ENCODE measurements at regions not wholly inside any gene's neighbourhood (a gene's known extent, or its start where the extent isn't known, plus 50 kb on each side); places are given as distances from the start of the nearest gene placed in this dataset.
A peak's percentile ranks its signal among the peaks of the same experiment; 100 is the strongest.

DNA sequence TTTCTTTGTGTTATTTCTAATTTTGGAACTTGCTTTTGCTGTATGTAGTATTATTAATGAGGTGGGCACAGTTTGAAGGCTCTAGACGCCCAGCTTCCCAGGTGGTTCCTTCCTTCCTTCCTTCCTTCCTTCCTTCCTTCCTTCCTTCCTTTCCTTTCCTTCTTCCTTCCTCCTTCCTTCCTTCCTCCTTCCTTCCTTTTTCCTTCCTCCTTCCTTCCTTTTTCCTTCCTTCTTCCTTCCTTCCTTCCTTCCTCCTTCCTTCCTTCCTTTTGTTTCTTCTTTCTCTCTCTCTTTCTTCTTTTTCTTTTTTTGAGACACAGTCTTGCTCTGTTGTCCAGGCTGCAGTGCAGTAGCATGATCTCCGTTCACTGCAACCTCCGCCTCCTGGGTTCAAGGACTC lies 906.7 kb downstream of the AACS start:
- H3K9ac ChIP-seq (ENCODE audit: low read depth, low read length, poor library complexity) = no peak overlapping the region
- H2BK120ac ChIP-seq (ENCODE audit: low read depth, low read length) = no peak overlapping the region
- H3K4me3 ChIP-seq (ENCODE audit: low read length in 2 of 2) = no peak overlapping the region
- no peak overlapping the region for H3K23ac ChIP-seq (ENCODE audit: low read depth, low read length, poor library complexity)
- no peak overlapping the region for H4K91ac ChIP-seq (ENCODE audit: low read depth, low read length, poor library complexity)
- H3K36me3 ChIP-seq (replicated peaks in 1 of 2; ENCODE audit: control insufficient read depth in 2 of 2, insufficient read depth in 2 of 2, low read length in 2 of 2) = no peaks in the 10 kb centered on the region
- no peaks in the 10 kb centered on the region for H3K9me3 ChIP-seq (replicated peaks in 1 of 2; ENCODE audit: control insufficient read depth in 2 of 2, insufficient read depth in 1 of 2, low read depth in 1 of 2, low read length in 2 of 2)
- no peak overlapping the region for H3K18ac ChIP-seq (ENCODE audit: low read length)
- H3K27me3 ChIP-seq (ENCODE audit: control insufficient read depth in 3 of 3, insufficient read depth in 3 of 3, low read depth in 1 of 3, low read length in 3 of 3) = peaks cover 0 to 2% (median 0%) of the 10 kb centered on the region in 3 experiments
- no peak overlapping the region for H3K4ac ChIP-seq (ENCODE audit: low read length)
- H2BK15ac ChIP-seq (ENCODE audit: low read length) = no peak overlapping the region
- no peak overlapping the region for H3K14ac ChIP-seq (ENCODE audit: low read length)
- no peaks in the 10 kb centered on the region for H3K4me1 ChIP-seq (ENCODE audit: control insufficient read depth in 2 of 2, insufficient read depth in 1 of 2, low read depth in 1 of 2, low read length in 2 of 2)
- H3K27ac ChIP-seq (replicated peaks; ENCODE audit: low read length) = no peak overlapping the region
- no peak overlapping the region for H2AK5ac ChIP-seq (ENCODE audit: low read depth, low read length)
- H2BK12ac ChIP-seq (ENCODE audit: low read length) = no peak overlapping the region
- WGBS, 2 donors (ENCODE audit: extremely low coverage in 2 of 2, insufficient read length in 2 of 2, insufficient replicate concordance in 1 of 2) = no CpG with 5 or more reads among the region's 3 CpGs
- H2BK5ac ChIP-seq (ENCODE audit: low read length) = no peak overlapping the region
- DNase-seq (ENCODE audit: low spot score) = no peak
- H2AFZ ChIP-seq (ENCODE audit: low read length) = no peak overlapping the region
- no peak overlapping the region for H4K8ac ChIP-seq (ENCODE audit: low read depth, low read length)
- no peak overlapping the region for H3K4me2 ChIP-seq (ENCODE audit: insufficient read depth, low read length, poor library complexity, severe bottlenecking)
- H3K79me1 ChIP-seq (ENCODE audit: low read depth, low read length) = no peaks in the 10 kb centered on the region

DNA sequence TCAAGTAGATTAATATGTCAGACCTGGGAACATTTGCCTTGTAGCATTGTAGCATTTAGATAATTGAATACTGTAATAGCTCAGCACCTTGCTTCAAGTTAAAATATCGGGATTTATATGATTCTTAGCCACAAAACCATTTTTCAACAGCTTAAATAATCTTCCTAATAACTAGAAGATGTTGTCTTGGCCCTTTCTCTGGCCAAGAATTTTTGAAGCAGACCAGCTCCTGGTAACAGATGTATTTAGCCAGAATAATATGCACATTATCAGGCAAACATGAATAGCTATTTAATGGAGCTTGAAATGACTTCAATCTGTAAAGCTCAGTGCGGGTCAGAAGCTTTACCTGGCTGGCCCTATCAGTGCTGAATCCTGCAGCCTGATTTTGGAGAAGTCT lies 913.1 kb downstream of the AACS start:
- H4K91ac ChIP-seq (ENCODE audit: low read depth, low read length, poor library complexity) = no peak overlapping the region
- H2BK12ac ChIP-seq (ENCODE audit: low read length) = no peak overlapping the region
- H2AK5ac ChIP-seq (ENCODE audit: low read depth, low read length) = no peak overlapping the region
- no peak overlapping the region for H3K23ac ChIP-seq (ENCODE audit: low read depth, low read length, poor library complexity)
- H2AFZ ChIP-seq (ENCODE audit: low read length) = no peak overlapping the region
- H3K4me1 ChIP-seq (ENCODE audit: control insufficient read depth in 2 of 2, insufficient read depth in 1 of 2, low read depth in 1 of 2, low read length in 2 of 2) = peaks cover 0 to 2% of the 10 kb centered on the region in 2 donors
- no peak overlapping the region for H3K4me3 ChIP-seq (ENCODE audit: low read length in 2 of 2)
- H3K36me3 ChIP-seq (replicated peaks in 1 of 2; ENCODE audit: control insufficient read depth in 2 of 2, insufficient read depth in 2 of 2, low read length in 2 of 2) = no peaks in the 10 kb centered on the region
- H3K9ac ChIP-seq (ENCODE audit: low read depth, low read length, poor library complexity) = no peak overlapping the region
- no peak overlapping the region for H2BK15ac ChIP-seq (ENCODE audit: low read length)
- H2BK120ac ChIP-seq (ENCODE audit: low read depth, low read length) = no peak overlapping the region
- H3K4ac ChIP-seq (ENCODE audit: low read length) = no peak overlapping the region
- no peak overlapping the region for H3K18ac ChIP-seq (ENCODE audit: low read length)
- H3K27me3 ChIP-seq (ENCODE audit: control insufficient read depth in 3 of 3, insufficient read depth in 3 of 3, low read depth in 1 of 3, low read length in 3 of 3) = peaks cover 0 to 6% (median 0%) of the 10 kb centered on the region in 3 experiments
- H4K8ac ChIP-seq (ENCODE audit: low read depth, low read length) = no peak overlapping the region
- no peak overlapping the region for H3K14ac ChIP-seq (ENCODE audit: low read length)
- DNase-seq (ENCODE audit: low spot score) = no peak
- H3K79me1 ChIP-seq (ENCODE audit: low read depth, low read length) = no peaks in the 10 kb centered on the region
- no peak overlapping the region for H3K27ac ChIP-seq (replicated peaks; ENCODE audit: low read length)
- no peak overlapping the region for H3K4me2 ChIP-seq (ENCODE audit: insufficient read depth, low read length, poor library complexity, severe bottlenecking)
- H2BK5ac ChIP-seq (ENCODE audit: low read length) = no peak overlapping the region
- H3K9me3 ChIP-seq (replicated peaks in 1 of 2; ENCODE audit: control insufficient read depth in 2 of 2, insufficient read depth in 1 of 2, low read depth in 1 of 2, low read length in 2 of 2) = no peaks in the 10 kb centered on the region
- no CpG with 5 or more reads among the region's 2 CpGs for whole genome bisulfite sequencing, 2 donors (ENCODE audit: extremely low coverage in 2 of 2, insufficient read length in 2 of 2, insufficient replicate concordance in 1 of 2)

DNA sequence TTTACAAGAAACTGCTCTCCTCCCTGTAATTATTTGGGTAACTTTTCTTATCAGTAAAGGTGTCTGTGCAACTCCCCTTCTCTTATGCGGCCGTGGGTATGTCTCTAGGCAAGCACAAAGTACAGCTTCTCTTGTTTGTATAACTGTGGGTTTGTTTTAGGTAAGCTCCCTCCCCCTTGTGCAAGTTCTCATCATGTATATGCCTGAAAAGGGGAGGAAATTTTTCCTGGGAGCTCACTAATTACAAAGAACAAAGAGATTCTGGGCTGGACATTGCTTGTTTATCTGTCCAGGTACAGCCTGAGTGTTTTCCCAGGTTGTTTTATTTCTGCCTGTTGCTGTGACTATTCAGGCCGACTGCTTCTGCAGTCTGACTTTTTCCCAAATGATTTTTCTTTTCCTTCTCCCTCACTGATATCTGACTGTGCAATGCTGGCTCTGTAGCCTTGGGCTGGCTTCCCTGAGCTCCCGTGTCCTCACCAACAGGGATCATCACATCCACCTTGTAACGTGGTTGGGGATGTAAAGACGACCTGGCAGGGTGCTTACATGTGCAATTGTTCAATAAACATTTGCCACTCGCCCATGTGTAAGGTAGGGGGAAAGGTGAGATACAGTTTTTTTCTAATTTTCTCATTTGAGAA lies 916.5 kb downstream of the AACS start:
- Histone ChIP-seq H2AFZ (ENCODE audit: low read length) (no peak overlapping the region), H3K27me3 (ENCODE audit: control insufficient read depth in 3 of 3, insufficient read depth in 3 of 3, low read depth in 1 of 3, low read length in 3 of 3) (peaks cover 0 to 15% (median 0%) of the 10 kb centered on the region in 3 experiments), H3K14ac (ENCODE audit: low read length) (no peak overlapping the region), H3K9ac (ENCODE audit: low read depth, low read length, poor library complexity) (no peak overlapping the region), H3K4me2 (ENCODE audit: insufficient read depth, low read length, poor library complexity, severe bottlenecking) (no peak overlapping the region), H2BK15ac (ENCODE audit: low read length) (no peak overlapping the region), H3K9me3 (replicated peaks in 1 of 2; ENCODE audit: control insufficient read depth in 2 of 2, insufficient read depth in 1 of 2, low read depth in 1 of 2, low read length in 2 of 2) (no peaks in the 10 kb centered on the region), H3K4me1 (ENCODE audit: control insufficient read depth in 2 of 2, insufficient read depth in 1 of 2, low read depth in 1 of 2, low read length in 2 of 2) (peaks cover 3 to 4% of the 10 kb centered on the region in 2 donors), H2BK120ac (ENCODE audit: low read depth, low read length) (no peak overlapping the region), H4K91ac (ENCODE audit: low read depth, low read length, poor library complexity) (no peak overlapping the region), H3K27ac (replicated peaks; ENCODE audit: low read length) (no peak overlapping the region), H4K8ac (ENCODE audit: low read depth, low read length) (no peak overlapping the region), H3K4ac (ENCODE audit: low read length) (no peak overlapping the region), H3K23ac (ENCODE audit: low read depth, low read length, poor library complexity) (no peak overlapping the region), H2BK5ac (ENCODE audit: low read length) (no peak overlapping the region), H3K36me3 (replicated peaks in 1 of 2; ENCODE audit: control insufficient read depth in 2 of 2, insufficient read depth in 2 of 2, low read length in 2 of 2) (no peaks in the 10 kb centered on the region), H2AK5ac (ENCODE audit: low read depth, low read length) (no peak overlapping the region), H3K4me3 (ENCODE audit: low read length in 2 of 2) (no peak overlapping the region), H2BK12ac (ENCODE audit: low read length) (no peak overlapping the region), H3K18ac (ENCODE audit: low read length) (peak overlapping the region; percentile 52), H3K79me1 (ENCODE audit: low read depth, low read length) (no peaks in the 10 kb centered on the region)
- no CpG with 5 or more reads among the region's 7 CpGs for WGBS, 2 donors (ENCODE audit: extremely low coverage in 2 of 2, insufficient read length in 2 of 2, insufficient replicate concordance in 1 of 2)
- DNase-seq (ENCODE audit: low spot score) = no peak

DNA sequence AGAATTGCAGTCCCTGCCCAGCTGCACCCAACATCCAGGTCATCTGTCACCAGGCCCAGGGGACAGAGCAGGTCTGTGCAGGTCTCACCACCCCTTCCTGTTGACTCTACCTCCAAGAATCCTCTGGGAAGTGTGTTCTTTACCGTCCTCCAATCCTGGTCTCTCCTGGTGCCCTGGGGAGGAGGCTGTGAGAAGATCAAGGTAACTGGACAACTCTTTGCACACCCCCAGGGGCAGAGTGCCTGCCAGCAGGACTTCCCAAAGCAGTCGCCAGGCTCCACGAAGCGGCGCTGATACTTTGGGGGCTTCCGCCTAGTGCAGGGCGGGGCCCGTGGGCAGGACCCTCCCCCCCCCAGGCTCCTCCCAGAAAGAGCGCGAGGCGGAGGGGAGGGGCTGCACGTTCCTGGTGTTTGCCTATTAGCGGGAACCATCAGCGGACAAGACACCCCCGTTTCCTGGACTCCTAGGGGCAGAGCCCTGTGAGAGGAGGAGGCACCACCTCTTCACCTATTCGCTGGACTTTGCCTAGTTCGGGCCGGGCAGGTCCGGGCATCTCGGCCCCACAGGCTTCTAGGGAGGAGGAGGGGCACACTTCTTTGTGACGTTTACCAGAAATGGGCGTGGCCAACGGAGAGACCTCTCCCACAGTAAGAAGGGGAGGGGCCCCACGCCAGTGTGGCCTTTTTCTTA lies 918.0 kb downstream of the AACS start:
- H4K91ac ChIP-seq (ENCODE audit: low read depth, low read length, poor library complexity) = no peak overlapping the region
- H3K27ac ChIP-seq (replicated peaks; ENCODE audit: low read length) = peak overlapping the region; percentile 95
- H3K36me3 ChIP-seq (replicated peaks in 1 of 2; ENCODE audit: control insufficient read depth in 2 of 2, insufficient read depth in 2 of 2, low read length in 2 of 2) = no peaks in the 10 kb centered on the region
- DNase-seq (ENCODE audit: low spot score) = peak; percentile 95
- H3K4ac ChIP-seq (ENCODE audit: low read length) = peak overlapping the region; percentile 39
- peak overlapping the region; percentile 89 for H3K4me2 ChIP-seq (ENCODE audit: insufficient read depth, low read length, poor library complexity, severe bottlenecking)
- H3K14ac ChIP-seq (ENCODE audit: low read length) = no peak overlapping the region
- peak overlapping the region; percentile 88 for H2AFZ ChIP-seq (ENCODE audit: low read length)
- peaks cover 3 to 4% of the 10 kb centered on the region in 2 donors for H3K4me1 ChIP-seq (ENCODE audit: control insufficient read depth in 2 of 2, insufficient read depth in 1 of 2, low read depth in 1 of 2, low read length in 2 of 2)
- H2BK15ac ChIP-seq (ENCODE audit: low read length) = no peak overlapping the region
- no CpG with 5 or more reads among the region's 24 CpGs for WGBS, 2 donors (ENCODE audit: extremely low coverage in 2 of 2, insufficient read length in 2 of 2, insufficient replicate concordance in 1 of 2)
- peaks cover 0 to 15% (median 0%) of the 10 kb centered on the region in 3 experiments for H3K27me3 ChIP-seq (ENCODE audit: control insufficient read depth in 3 of 3, insufficient read depth in 3 of 3, low read depth in 1 of 3, low read length in 3 of 3)
- no peak overlapping the region for H3K23ac ChIP-seq (ENCODE audit: low read depth, low read length, poor library complexity)
- H4K8ac ChIP-seq (ENCODE audit: low read depth, low read length) = no peak overlapping the region
- H2AK5ac ChIP-seq (ENCODE audit: low read depth, low read length) = peak overlapping the region; percentile 79
- H3K9ac ChIP-seq (ENCODE audit: low read depth, low read length, poor library complexity) = no peak overlapping the region
- H3K9me3 ChIP-seq (replicated peaks in 1 of 2; ENCODE audit: control insufficient read depth in 2 of 2, insufficient read depth in 1 of 2, low read depth in 1 of 2, low read length in 2 of 2) = no peaks in the 10 kb centered on the region
- H2BK12ac ChIP-seq (ENCODE audit: low read length) = peak overlapping the region; percentile 85
- no peaks in the 10 kb centered on the region for H3K79me1 ChIP-seq (ENCODE audit: low read depth, low read length)
- peak overlapping the region; percentile 48 to 92 for H3K4me3 ChIP-seq (ENCODE audit: low read length in 2 of 2)
- peak overlapping the region; percentile 93 for H2BK5ac ChIP-seq (ENCODE audit: low read length)
- peak overlapping the region; percentile 92 for H3K18ac ChIP-seq (ENCODE audit: low read length)
- H2BK120ac ChIP-seq (ENCODE audit: low read depth, low read length) = peak overlapping the region; percentile 38
